ENCODE measurements at regions not wholly inside any gene's neighbourhood (a gene's known extent, or its start where the extent isn't known, plus 50 kb on each side); places are given as distances from the start of the nearest gene placed in this dataset.

DNA sequence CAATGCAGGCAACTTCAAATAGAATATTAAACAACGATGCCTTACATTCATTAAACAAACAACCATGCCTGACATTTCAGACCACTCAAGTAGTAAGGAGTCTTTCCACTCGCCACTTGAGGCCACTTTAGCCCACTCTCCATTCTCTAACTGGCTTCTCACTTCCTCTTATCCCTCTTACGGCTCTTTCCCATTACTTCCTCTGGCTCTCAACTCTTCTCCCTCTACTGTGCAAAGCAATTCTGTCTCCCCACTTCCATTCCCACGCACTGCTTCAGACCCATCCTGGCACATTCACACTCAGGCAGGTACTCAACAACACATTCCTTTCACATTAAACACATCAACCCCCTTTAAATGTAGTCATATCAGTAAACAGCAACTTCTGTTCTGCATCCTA, 229.8 kb upstream of the IPO5 start:
- Histone ChIP-seq H3K56ac (replicated peaks; ENCODE audit: insufficient read length, low read depth, low read length) (no peak overlapping the region), H4K91ac (replicated peaks; ENCODE audit: insufficient read length, low read length) (no peak overlapping the region), H3K4me1 (replicated peaks in 1 of 4; ENCODE audit: control insufficient read depth in 3 of 4, insufficient read depth in 4 of 4, low read length in 3 of 4) (no peaks in the 10 kb centered on the region), H3K79me2 (ENCODE audit: control insufficient read depth in 1 of 2, insufficient read depth in 2 of 2, low read length in 2 of 2) (no peaks in the 10 kb centered on the region), H3K9ac (replicated peaks in 1 of 4; ENCODE audit: extremely low read depth in 1 of 4, low read depth in 3 of 4, low read length in 3 of 4) (peak overlapping the region in 1 of 4 experiments; percentile 34; a peak in 1 of 7 replicates), H2BK20ac (ENCODE audit: low read length) (no peak overlapping the region), H3K79me1 (ENCODE audit: low read depth, low read length) (no peaks in the 10 kb centered on the region), H3K18ac (ENCODE audit: extremely low read depth, low read length) (no peak overlapping the region), H3K36me3 (ENCODE audit: control insufficient read depth in 2 of 4, insufficient read depth in 4 of 4, low read length in 3 of 4) (no peaks in the 10 kb centered on the region), H3K4me3 (ENCODE audit: extremely low read depth in 1 of 4, insufficient read depth in 2 of 4, low read depth in 3 of 4, low read length in 4 of 4) (no peak overlapping the region), H2AFZ (ENCODE audit: low read length) (peak overlapping the region; percentile 32; the same call in 1 of the 2 replicates), H3K27me3 (replicated peaks in 1 of 4; ENCODE audit: control insufficient read depth in 3 of 4, extremely low read depth in 1 of 4, insufficient read depth in 3 of 4, low read length in 3 of 4) (no peaks in the 10 kb centered on the region), H2BK15ac (ENCODE audit: low read length) (no peak overlapping the region), H2BK12ac (ENCODE audit: low read depth, low read length) (no peak overlapping the region), H2BK5ac (ENCODE audit: low read depth, low read length) (no peak overlapping the region), H2AK5ac (ENCODE audit: low read depth, low read length) (no peak overlapping the region), H3K4me2 (ENCODE audit: insufficient read depth in 1 of 2, low read depth in 2 of 2, low read length in 2 of 2) (no peak overlapping the region), H3K9me3 (ENCODE audit: insufficient read depth in 2 of 2, low read depth in 1 of 2, low read length in 1 of 2) (no peaks in the 10 kb centered on the region), H4K5ac (ENCODE audit: insufficient read length, low read depth, low read length) (no peak overlapping the region), H3K4ac (replicated peaks; ENCODE audit: insufficient read length, low read depth, low read length) (no peak overlapping the region), H4K20me1 (replicated peaks in 1 of 2; ENCODE audit: control insufficient read depth in 1 of 2, insufficient read depth in 2 of 2, low read length in 2 of 2) (no peaks in the 10 kb centered on the region), H3K23ac (ENCODE audit: insufficient read length) (no peak overlapping the region), H3K23me2 (ENCODE audit: low read depth, low read length) (no peaks in the 10 kb centered on the region; the same call in 1 of the 2 replicates), H4K8ac (ENCODE audit: extremely low read depth, insufficient read depth, low read length) (no peak overlapping the region), H2BK120ac (replicated peaks; ENCODE audit: low read depth, low read length) (no peak overlapping the region), H3K14ac (ENCODE audit: insufficient read length) (no peak overlapping the region), H3K27ac (ENCODE audit: low read depth, low read length) (no peak overlapping the region)
- FAIRE-seq = no peak
- WGBS, 2 experiments (ENCODE audit: extremely low coverage in 1 of 2, insufficient coverage in 1 of 2, insufficient read length in 1 of 2, insufficient replicate concordance in 2 of 2, low coverage in 1 of 2, low lambda C conversion rate in 2 of 2, missing lambda C conversion rate in 1 of 2) = 81% methylated on average over 4 of the region's 4 CpGs; no CpG with 5 or more reads in 1 of the 2 experiments
- no peak for DNase-seq (ENCODE audit: low read depth in 1 of 2, low spot score in 2 of 2)
- ChIA-PET CTCF (ENCODE audit: partially characterized antibody) (interaction anchor here (0.5 to 1.5 kb wide), 2 partner anchors 27 to 30 kb away, joined by 3 to 4 read pairs; no protein-coding TSS in a partner anchor), POLR2A (ENCODE audit: partially characterized antibody) (no interaction called here)
- no peak for TF ChIP-seq TCF12 (IDR thresholded peaks at IDR 0.05; ENCODE audit: low read depth, low read length)
- no peak for TF ChIP-seq PHF8 (conservative IDR thresholded peaks at IDR 0.05; ENCODE audit: low read depth, low read length)
- no peak for TF ChIP-seq JUN (IDR thresholded peaks at IDR 0.05; ENCODE audit: low read depth, low read length)
- TF ChIP-seq, protein P1, sequence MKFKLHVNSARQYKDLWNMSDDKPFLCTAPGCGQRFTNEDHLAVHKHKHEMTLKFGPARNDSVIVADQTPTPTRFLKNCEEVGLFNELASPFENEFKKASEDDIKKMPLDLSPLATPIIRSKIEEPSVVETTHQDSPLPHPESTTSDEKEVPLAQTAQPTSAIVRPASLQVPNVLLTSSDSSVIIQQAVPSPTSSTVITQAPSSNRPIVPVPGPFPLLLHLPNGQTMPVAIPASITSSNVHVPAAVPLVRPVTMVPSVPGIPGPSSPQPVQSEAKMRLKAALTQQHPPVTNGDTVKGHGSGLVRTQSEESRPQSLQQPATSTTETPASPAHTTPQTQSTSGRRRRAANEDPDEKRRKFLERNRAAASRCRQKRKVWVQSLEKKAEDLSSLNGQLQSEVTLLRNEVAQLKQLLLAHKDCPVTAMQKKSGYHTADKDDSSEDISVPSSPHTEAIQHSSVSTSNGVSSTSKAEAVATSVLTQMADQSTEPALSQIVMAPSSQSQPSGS (IDR thresholded peaks at IDR 0.05; ENCODE audit: low read length) = no peak
- TF ChIP-seq NRF1 (IDR thresholded peaks at IDR 0.05; ENCODE audit: low read depth, low read length) = no peak
- TF ChIP-seq POLR2A (IDR thresholded peaks at IDR 0.05; ENCODE audit: control extremely low read depth in 1 of 2, low read depth in 2 of 2, low read length in 2 of 2) = no peak
- TF ChIP-seq SAP30 (IDR thresholded peaks at IDR 0.05; ENCODE audit: insufficient read depth, insufficient replicate concordance, low read length) = no peak
- TF ChIP-seq KDM4A (IDR thresholded peaks at IDR 0.05; ENCODE audit: low read depth, low read length, severe bottlenecking) = no peak
- TF ChIP-seq SRF (IDR thresholded peaks at IDR 0.05; ENCODE audit: low read depth, low read length) = no peak
- no peak for TF ChIP-seq SP2 (IDR thresholded peaks at IDR 0.05; ENCODE audit: low read length)
- no peak for TF ChIP-seq BRCA1 (IDR thresholded peaks at IDR 0.05; ENCODE audit: low read depth, low read length)
- no peak for TF ChIP-seq RXRA (IDR thresholded peaks at IDR 0.05; ENCODE audit: insufficient read depth, low read depth, low read length)
- no peak for TF ChIP-seq RFX5 (IDR thresholded peaks at IDR 0.05; ENCODE audit: borderline replicate concordance, low read depth, low read length)
- TF ChIP-seq NANOG (IDR thresholded peaks at IDR 0.05; ENCODE audit: insufficient read depth, low read depth, low read length, poor library complexity, severe bottlenecking) = no peak
